ENCODE measurements at regions not wholly inside any gene's neighbourhood (a gene's known extent, or its start where the extent isn't known, plus 50 kb on each side); places are given as distances from the start of the nearest gene placed in this dataset.

- Histone ChIP-seq H3K9ac (ENCODE audit: low read length) (no peak overlapping the region), H3K4me2 (ENCODE audit: low read length) (no peak overlapping the region), H3K4me3 (ENCODE audit: low read length) (no peak overlapping the region), H2AFZ (ENCODE audit: low read depth, low read length) (no peak overlapping the region), H3K9me3 (ENCODE audit: insufficient read depth, low read length) (no peaks in the 10 kb centered on the region), H3K79me2 (ENCODE audit: low read length) (no peaks in the 10 kb centered on the region), H3K27ac (ENCODE audit: low read length) (no peak overlapping the region), H3K4me1 (ENCODE audit: low read length) (no peaks in the 10 kb centered on the region), H3K27me3 (ENCODE audit: low read depth, low read length) (peaks cover 23% of the 10 kb centered on the region), H3K36me3 (replicated peaks; ENCODE audit: low read depth, low read length) (no peaks in the 10 kb centered on the region), H4K20me1 (ENCODE audit: insufficient read depth, low read length) (no peaks in the 10 kb centered on the region)
- TF ChIP-seq, protein P1, sequence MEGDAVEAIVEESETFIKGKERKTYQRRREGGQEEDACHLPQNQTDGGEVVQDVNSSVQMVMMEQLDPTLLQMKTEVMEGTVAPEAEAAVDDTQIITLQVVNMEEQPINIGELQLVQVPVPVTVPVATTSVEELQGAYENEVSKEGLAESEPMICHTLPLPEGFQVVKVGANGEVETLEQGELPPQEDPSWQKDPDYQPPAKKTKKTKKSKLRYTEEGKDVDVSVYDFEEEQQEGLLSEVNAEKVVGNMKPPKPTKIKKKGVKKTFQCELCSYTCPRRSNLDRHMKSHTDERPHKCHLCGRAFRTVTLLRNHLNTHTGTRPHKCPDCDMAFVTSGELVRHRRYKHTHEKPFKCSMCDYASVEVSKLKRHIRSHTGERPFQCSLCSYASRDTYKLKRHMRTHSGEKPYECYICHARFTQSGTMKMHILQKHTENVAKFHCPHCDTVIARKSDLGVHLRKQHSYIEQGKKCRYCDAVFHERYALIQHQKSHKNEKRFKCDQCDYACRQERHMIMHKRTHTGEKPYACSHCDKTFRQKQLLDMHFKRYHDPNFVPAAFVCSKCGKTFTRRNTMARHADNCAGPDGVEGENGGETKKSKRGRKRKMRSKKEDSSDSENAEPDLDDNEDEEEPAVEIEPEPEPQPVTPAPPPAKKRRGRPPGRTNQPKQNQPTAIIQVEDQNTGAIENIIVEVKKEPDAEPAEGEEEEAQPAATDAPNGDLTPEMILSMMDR (IDR thresholded peaks at IDR 0.05; ENCODE audit: low read depth, low read length) = no peak
- TF ChIP-seq EZH2phosphoT487 (IDR thresholded peaks at IDR 0.05; ENCODE audit: low read depth) = no peak
Observed at GRCh38 chr11:112608509-112608908, 347.8 kb upstream of the PLET1 start.

GRCh38 chr11:112610494-112610893, 349.8 kb upstream of the PLET1 start:
- no peak overlapping the region for H3K9ac ChIP-seq (ENCODE audit: low read length)
- H4K20me1 ChIP-seq (ENCODE audit: insufficient read depth, low read length) = no peaks in the 10 kb centered on the region
- no peaks in the 10 kb centered on the region for H3K36me3 ChIP-seq (replicated peaks; ENCODE audit: low read depth, low read length)
- peaks cover 27% of the 10 kb centered on the region for H3K27me3 ChIP-seq (ENCODE audit: low read depth, low read length)
- H3K27ac ChIP-seq (ENCODE audit: low read length) = no peak overlapping the region
- no peak overlapping the region for H3K4me2 ChIP-seq (ENCODE audit: low read length)
- TF ChIP-seq, protein P1 (IDR thresholded peaks at IDR 0.05; ENCODE audit: low read depth, low read length) = no peak
- TF ChIP-seq EZH2phosphoT487 (IDR thresholded peaks at IDR 0.05; ENCODE audit: low read depth) = no peak
- H3K9me3 ChIP-seq (ENCODE audit: insufficient read depth, low read length) = no peaks in the 10 kb centered on the region
- no peaks in the 10 kb centered on the region for H3K4me1 ChIP-seq (ENCODE audit: low read length)
- no peaks in the 10 kb centered on the region for H3K79me2 ChIP-seq (ENCODE audit: low read length)
- no peak overlapping the region for H2AFZ ChIP-seq (ENCODE audit: low read depth, low read length)
- H3K4me3 ChIP-seq (ENCODE audit: low read length) = no peak overlapping the region

GRCh38 chr11:112610996-112611750, 350.0 kb upstream of the NCAM1 start:
- H4K20me1 ChIP-seq (ENCODE audit: insufficient read depth, low read length) = no peaks in the 10 kb centered on the region
- no peaks in the 10 kb centered on the region for H3K9me3 ChIP-seq (ENCODE audit: insufficient read depth, low read length)
- no peaks in the 10 kb centered on the region for H3K79me2 ChIP-seq (ENCODE audit: low read length)
- H3K9ac ChIP-seq (ENCODE audit: low read length) = no peak overlapping the region
- H3K27me3 ChIP-seq (ENCODE audit: low read depth, low read length) = peaks cover 27% of the 10 kb centered on the region
- H3K4me3 ChIP-seq (ENCODE audit: low read length) = no peak overlapping the region
- no peak overlapping the region for H3K4me2 ChIP-seq (ENCODE audit: low read length)
- no peaks in the 10 kb centered on the region for H3K36me3 ChIP-seq (replicated peaks; ENCODE audit: low read depth, low read length)
- TF ChIP-seq, protein P1 (IDR thresholded peaks at IDR 0.05; ENCODE audit: low read depth, low read length) = no peak
- TF ChIP-seq EZH2phosphoT487 (IDR thresholded peaks at IDR 0.05; ENCODE audit: low read depth) = no peak
- H3K4me1 ChIP-seq (ENCODE audit: low read length) = no peaks in the 10 kb centered on the region
- H3K27ac ChIP-seq (ENCODE audit: low read length) = no peak overlapping the region
- H2AFZ ChIP-seq (ENCODE audit: low read depth, low read length) = no peak overlapping the region

- Histone ChIP-seq H3K36me3 (replicated peaks; ENCODE audit: low read depth, low read length) (no peaks in the 10 kb centered on the region), H4K20me1 (ENCODE audit: insufficient read depth, low read length) (no peaks in the 10 kb centered on the region), H3K4me2 (ENCODE audit: low read length) (no peak overlapping the region), H3K27ac (ENCODE audit: low read length) (no peak overlapping the region), H3K9ac (ENCODE audit: low read length) (no peak overlapping the region), H3K4me3 (ENCODE audit: low read length) (no peak overlapping the region), H3K27me3 (ENCODE audit: low read depth, low read length) (peaks cover 22% of the 10 kb centered on the region), H3K79me2 (ENCODE audit: low read length) (no peaks in the 10 kb centered on the region), H2AFZ (ENCODE audit: low read depth, low read length) (no peak overlapping the region), H3K9me3 (ENCODE audit: insufficient read depth, low read length) (no peaks in the 10 kb centered on the region), H3K4me1 (ENCODE audit: low read length) (no peaks in the 10 kb centered on the region)
- TF ChIP-seq EZH2phosphoT487 (IDR thresholded peaks at IDR 0.05; ENCODE audit: low read depth) = no peak
- TF ChIP-seq, protein P1 (IDR thresholded peaks at IDR 0.05; ENCODE audit: low read depth, low read length) = no peak
Observed at GRCh38 chr11:112611771-112612170, 349.4 kb upstream of the NCAM1 start.

Data from OCI-LY3 (cell line).